ENCODE measurements at regions not wholly inside any gene's neighbourhood (a gene's known extent, or its start where the extent isn't known, plus 50 kb on each side); places are given as distances from the start of the nearest gene placed in this dataset.
"Not testable (repeated sequence)": the region's sequence is repeated elsewhere in the genome, so short reads cannot be mapped to it uniquely, and the experiment has no call there.

DNA sequence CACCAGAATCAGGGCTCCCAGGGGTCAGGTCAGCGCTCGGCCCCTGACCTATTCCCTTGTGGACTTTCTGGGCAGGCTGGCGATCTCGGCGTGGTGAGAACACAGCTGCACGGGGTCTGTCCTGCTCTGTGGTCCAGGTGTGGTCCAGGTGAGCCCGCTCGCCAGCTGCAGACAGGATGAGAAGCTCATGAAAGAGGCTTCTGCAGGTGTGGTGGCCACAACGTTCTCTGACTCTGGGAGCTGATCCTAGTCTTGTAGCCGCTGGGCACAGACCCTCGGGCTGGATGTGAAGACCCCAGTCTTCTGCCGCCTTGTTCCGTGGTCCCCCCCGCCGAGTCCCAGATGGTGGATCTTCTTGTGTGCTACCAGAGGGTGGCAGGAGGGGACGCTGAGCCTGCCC, 129.7 kb downstream of the RTP5 start:
- no peak for DNase-seq (ENCODE audit: low read depth in 4 of 4, low spot score in 2 of 4)

- no peak for DNase-seq (ENCODE audit: low read depth in 4 of 4, low spot score in 2 of 4)
These were observed 132.3 kb downstream of the RTP5 start for GRCh38 chr2:242001853-242002252.

DNA sequence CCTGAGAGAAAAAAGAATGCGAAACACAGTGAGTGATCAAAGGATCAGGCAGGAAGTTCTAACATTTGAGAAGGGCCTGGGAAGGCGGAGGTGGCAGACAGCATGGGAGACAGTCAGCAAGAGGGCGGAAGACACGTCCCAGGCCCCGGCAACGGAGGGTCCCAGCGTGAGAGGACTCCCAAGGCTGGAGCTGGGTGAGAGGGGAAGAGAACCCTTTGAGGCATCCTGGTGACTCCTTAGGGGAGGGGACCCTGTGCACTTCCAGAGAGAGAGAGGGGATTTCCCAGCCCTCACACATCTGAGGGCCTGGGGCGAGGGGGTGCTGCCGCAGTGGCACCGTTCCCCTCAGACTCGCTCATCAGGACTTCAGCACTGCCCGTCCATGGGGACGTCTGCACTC, 133.4 kb downstream of the RTP5 start:
- DNase-seq (ENCODE audit: low read depth in 4 of 4, low spot score in 2 of 4), result no peak

GRCh38 chr2:242004223-242004901, 134.8 kb downstream of the RTP5 start:
- DNase-seq (ENCODE audit: low read depth in 4 of 4, low spot score in 2 of 4), result no peak

DNA sequence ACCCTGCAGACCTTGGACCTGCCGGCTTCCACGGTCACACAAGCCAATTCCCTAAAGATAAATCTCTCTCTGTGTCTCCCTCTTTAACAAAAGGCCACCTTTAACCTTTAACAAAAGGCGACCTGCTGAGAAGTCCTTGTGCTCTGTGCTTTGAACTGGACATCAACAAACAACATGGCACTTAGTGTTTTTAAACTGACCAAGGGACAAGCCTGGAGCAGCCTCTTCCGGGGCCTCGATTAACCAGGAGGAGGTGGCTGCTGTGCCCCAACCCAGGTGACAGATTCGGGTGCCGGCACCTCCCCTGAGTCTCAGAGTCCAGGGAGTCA, 135.3 kb downstream of the RTP5 start:
- no peak for DNase-seq (ENCODE audit: low read depth in 4 of 4, low spot score in 2 of 4)

DNA sequence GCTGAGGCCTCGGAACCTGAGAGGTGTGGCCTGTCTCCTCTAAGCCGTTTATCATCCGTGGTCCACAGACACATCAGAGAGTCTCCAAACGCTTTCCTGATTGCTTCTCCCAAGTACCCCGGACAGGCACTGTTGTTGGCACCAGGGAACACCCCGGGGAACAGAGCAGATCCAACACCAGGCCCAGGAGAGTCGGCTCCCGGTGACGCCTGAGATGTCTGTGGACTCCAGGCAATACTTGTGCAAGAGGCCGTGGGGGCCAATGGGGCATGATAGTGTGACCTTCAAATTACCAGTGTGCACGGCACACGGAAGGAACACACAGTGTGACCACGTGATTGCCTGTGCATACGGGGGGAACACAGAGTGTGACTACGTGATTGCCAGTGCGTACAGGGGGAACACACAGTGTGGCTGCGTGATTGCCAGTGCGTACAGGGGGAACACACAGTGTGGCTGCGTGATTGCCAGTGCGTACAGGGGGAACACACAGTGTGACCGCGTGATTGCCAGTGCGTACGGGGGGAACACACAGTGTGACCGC, 136.6 kb downstream of the RTP5 start:
- DNase-seq (ENCODE audit: low read depth in 4 of 4, low spot score in 2 of 4), result not testable (repeated sequence)

DNA sequence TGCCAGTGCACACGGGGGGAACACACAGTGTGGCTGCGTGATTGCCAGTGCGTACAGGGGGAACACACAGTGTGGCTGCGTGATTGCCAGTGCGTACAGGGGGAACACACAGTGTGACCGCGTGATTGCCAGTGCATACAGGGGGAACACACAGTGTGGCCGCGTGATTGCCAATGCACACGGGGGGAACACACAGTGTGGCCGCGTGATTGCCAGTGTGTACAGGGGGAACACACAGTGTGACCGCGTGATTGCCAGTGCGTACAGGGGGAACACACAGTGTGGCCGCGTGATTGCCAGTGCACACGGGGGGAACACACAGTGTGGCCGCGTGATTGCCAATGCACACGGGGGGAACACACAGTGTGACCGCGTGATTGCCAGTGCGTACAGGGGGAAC, 139.4 kb downstream of the RTP5 start:
- not testable (repeated sequence) for DNase-seq (ENCODE audit: low read depth in 4 of 4, low spot score in 2 of 4)

DNA sequence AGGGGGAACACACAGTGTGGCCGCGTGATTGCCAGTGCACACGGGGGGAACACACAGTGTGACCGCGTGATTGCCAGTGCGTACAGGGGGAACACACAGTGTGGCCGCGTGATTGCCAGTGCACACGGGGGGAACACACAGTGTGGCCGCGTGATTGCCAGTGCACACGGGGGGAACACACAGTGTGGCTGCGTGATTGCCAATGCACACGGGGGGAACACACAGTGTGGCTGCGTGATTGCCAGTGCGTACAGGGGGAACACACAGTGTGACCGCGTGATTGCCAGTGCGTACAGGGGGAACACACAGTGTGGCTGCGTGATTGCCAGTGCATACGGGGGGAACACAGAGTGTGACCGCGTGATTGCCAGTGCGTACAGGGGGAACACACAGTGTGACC, 140.3 kb downstream of the RTP5 start:
- not testable (repeated sequence) for DNase-seq (ENCODE audit: low read depth in 4 of 4, low spot score in 2 of 4)

GRCh38 chr2:242010252-242011166, 141.0 kb downstream of the RTP5 start:
- not testable (repeated sequence) for DNase-seq (ENCODE audit: low read depth in 4 of 4, low spot score in 2 of 4)

DNA sequence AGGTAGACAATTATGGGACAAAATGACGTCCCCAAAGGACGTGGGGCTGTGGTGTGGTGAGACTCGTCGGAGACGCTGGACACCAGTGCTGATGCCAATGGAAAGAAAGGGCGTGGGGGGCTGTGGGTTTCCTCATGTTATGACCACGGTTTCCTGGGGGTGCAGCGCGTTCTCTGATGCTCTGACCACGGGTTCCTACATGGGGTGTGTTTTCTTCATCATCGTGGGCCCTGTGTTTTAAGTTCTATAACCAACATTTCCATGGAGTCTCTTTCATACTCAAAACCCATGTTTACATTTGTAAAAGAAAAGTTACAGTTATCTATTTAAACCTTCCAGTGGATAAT, 141.6 kb downstream of the RTP5 start:
- DNase-seq (ENCODE audit: low read depth in 4 of 4, low spot score in 2 of 4), result no peak

GRCh38 chr2:242011516-242011915, 142.0 kb downstream of the RTP5 start:
- no peak for DNase-seq (ENCODE audit: low read depth in 4 of 4, low spot score in 2 of 4)

DNA sequence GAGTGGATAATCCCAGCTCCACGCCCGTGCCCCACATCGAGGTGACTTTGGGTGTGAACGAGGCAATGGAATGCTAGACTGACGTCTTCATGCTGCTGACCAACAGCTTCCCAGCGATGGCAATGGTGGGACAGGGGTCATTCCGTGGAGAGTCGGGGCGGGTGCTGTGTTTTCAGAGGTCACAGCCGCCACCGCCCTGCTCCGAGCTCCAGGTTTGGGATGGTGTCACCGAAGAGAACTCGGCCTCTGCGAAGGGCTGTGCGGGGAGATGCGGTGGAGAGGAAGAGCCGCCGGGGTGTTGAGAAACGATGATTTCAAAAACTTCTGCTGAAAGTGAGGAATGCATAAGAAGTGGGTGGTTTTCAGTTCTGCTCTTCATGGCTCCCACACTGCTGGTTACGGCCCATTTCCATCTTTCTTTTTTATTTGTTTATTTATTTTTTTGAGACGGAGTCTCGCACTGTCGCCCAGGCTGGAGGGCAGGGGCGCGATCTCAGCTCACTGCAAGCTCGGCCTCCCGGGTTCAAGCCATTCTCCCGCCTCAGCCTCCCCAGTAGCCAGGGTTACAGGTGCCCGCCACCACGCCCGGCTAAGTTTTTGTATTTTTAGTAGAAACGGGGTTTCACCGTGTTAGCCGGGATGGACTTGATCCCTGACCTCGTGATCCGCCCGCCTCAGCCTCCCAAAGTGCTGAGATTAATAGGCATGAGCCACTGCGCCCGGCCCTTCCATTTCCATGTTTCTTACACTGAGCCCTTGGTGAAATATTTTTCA, 142.6 kb downstream of the RTP5 start:
- no peak for DNase-seq (ENCODE audit: low read depth in 4 of 4, low spot score in 2 of 4)

DNA sequence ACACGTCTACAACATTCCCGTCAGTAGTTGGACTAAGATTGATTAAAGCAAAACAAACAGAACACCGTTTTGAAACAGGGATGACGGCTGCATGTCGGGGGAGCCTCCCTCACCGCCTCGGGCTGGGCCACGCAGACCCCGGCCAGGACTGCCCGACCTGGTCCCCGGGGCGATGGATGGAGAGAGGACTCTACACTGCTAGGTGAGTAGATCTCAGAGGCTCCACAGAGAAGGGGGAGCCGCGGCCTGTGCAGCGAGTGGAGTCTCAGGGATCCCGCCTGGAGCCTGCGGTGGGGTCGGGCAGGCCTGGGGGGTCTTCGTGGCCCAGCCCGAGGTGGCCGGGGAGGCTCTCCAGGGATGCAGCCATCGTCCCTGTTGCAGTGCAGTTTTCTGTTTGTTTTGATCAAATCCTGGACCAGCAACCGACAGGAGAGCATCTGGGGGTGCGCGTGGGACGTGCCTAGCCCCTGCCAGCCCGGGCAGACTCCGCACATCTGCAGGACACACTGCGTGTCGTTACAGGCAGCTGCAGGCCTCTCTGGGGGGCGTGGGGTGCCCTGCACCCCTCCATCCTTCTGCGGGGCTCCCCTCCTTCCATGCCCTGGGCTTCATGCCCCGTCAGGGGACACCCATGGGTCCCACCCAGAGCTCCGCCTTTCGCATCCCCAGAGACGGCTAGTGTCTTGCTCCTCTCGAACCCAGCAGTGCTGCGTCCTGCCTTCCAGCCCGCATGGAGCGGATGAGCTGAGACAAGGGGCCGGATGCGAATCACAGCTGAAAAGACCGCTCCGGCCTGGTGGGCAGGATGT, 143.6 kb downstream of the RTP5 start:
- no peak for DNase-seq (ENCODE audit: low read depth in 4 of 4, low spot score in 2 of 4)

GRCh38 chr2:242013771-242014170, 144.2 kb downstream of the RTP5 start:
- no peak for DNase-seq (ENCODE audit: low read depth in 4 of 4, low spot score in 2 of 4)

GRCh38 chr2:242015108-242016065, 145.9 kb downstream of the RTP5 start:
- DNase-seq (ENCODE audit: low read depth in 4 of 4, low spot score in 2 of 4), result no peak

DNA sequence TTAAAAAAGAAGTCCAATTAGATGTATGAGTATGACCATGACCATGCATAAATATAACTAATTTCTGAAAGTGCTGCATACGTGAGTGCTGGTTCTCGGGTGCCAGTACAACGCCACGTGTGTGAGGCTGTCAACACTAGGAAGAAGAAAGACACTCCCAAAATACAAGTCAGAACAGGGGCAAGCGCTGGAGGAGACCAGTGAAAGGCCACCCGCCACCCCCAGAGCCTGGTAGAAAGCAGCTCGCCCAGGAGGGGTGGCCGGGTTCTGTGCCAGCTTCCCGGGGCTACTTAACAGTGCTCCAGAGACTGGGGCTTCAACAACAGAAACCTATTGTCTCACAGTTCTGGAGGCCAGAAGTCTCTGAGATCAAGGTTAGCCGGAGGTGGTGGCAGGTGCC, 147.6 kb downstream of the RTP5 start:
- no peak for DNase-seq (ENCODE audit: low read depth in 4 of 4, low spot score in 2 of 4)

DNA sequence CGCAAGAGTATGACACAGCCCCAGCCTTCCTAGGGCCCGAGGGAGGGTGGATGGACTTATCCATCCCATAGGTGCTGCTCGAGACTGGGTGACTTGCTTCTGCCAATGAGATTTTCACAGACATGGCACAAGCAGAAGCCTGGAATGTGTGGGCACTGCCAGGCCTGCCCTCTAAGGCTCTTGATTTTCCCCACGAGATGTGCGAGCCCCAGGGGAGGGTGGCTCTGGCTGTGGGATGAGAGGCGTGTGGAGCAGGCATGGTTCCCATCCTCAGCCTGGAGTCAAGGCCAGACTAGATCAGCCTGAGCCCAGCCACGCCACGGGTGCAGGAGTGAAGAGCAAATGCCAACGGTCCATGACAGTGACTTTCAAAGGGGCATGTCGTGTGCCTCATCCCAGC, 148.9 kb downstream of the RTP5 start:
- not testable (repeated sequence) for DNase-seq (ENCODE audit: low read depth in 4 of 4, low spot score in 2 of 4)

DNA sequence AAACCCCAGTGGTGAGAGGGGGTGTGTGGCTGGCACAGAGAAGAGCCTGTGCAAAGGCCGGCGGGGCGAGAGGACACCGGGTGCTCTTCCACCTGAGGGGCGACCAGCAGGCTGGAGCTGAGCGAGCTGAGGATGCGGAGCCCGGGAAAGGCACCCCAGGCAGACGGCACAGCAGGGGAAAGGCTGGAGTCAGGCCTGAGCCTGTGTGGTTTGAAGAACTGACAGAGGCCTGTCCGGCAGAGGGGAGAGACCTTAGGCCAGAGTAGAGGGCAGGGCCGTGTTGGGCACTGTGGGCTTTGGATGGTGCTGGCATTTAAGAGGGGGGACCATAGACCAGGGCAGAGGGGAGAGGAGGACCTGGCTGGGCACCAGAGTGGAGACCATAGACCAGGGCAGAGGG, 149.8 kb downstream of the RTP5 start:
- no peak for DNase-seq (ENCODE audit: low read depth in 4 of 4, low spot score in 2 of 4)
